ENCODE measurements at regions not wholly inside any gene's neighbourhood (a gene's known extent, or its start where the extent isn't known, plus 50 kb on each side); places are given as distances from the start of the nearest gene placed in this dataset.
A peak's percentile ranks its signal among the peaks of the same experiment; 100 is the strongest.
"Not testable (repeated sequence)": the region's sequence is repeated elsewhere in the genome, so short reads cannot be mapped to it uniquely, and the experiment has no call there.

DNA sequence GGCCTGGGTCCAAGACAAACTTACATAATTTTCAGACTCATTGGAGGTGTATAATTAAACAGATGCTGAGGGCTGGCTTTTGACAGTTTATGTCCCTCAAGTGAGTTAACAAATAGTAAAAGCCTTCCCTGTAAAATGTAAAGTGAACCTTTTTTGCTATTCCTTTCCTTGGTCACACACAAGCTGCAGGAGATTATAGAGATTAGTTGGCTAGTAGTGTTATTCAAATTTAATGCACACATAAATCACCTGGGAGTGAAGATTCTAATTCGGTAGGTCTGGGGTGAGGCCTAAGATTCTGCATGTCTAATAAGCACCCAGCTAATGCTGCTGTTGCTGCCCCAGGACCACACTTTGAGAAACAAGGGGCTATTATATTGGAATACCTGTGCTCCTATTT lies 206.2 kb upstream of the SSTR1 start:
- Mint-ChIP-seq H3K36me3 (ENCODE audit: low read depth) (no peaks in the 10 kb centered on the region), H3K4me3 (no peak overlapping the region), H3K4me1 (ENCODE audit: low read depth) (no peaks in the 10 kb centered on the region), H3K27ac (no peak overlapping the region), H3K27me3 (ENCODE audit: insufficient read depth) (peaks cover 1% of the 10 kb centered on the region; the same call in 1 of the 2 replicates), H3K9me3 (no peaks in the 10 kb centered on the region)
- no peak for DNase-seq
- TF ChIP-seq, protein P1, sequence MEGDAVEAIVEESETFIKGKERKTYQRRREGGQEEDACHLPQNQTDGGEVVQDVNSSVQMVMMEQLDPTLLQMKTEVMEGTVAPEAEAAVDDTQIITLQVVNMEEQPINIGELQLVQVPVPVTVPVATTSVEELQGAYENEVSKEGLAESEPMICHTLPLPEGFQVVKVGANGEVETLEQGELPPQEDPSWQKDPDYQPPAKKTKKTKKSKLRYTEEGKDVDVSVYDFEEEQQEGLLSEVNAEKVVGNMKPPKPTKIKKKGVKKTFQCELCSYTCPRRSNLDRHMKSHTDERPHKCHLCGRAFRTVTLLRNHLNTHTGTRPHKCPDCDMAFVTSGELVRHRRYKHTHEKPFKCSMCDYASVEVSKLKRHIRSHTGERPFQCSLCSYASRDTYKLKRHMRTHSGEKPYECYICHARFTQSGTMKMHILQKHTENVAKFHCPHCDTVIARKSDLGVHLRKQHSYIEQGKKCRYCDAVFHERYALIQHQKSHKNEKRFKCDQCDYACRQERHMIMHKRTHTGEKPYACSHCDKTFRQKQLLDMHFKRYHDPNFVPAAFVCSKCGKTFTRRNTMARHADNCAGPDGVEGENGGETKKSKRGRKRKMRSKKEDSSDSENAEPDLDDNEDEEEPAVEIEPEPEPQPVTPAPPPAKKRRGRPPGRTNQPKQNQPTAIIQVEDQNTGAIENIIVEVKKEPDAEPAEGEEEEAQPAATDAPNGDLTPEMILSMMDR (IDR thresholded peaks at IDR 0.05), result no peak

DNA sequence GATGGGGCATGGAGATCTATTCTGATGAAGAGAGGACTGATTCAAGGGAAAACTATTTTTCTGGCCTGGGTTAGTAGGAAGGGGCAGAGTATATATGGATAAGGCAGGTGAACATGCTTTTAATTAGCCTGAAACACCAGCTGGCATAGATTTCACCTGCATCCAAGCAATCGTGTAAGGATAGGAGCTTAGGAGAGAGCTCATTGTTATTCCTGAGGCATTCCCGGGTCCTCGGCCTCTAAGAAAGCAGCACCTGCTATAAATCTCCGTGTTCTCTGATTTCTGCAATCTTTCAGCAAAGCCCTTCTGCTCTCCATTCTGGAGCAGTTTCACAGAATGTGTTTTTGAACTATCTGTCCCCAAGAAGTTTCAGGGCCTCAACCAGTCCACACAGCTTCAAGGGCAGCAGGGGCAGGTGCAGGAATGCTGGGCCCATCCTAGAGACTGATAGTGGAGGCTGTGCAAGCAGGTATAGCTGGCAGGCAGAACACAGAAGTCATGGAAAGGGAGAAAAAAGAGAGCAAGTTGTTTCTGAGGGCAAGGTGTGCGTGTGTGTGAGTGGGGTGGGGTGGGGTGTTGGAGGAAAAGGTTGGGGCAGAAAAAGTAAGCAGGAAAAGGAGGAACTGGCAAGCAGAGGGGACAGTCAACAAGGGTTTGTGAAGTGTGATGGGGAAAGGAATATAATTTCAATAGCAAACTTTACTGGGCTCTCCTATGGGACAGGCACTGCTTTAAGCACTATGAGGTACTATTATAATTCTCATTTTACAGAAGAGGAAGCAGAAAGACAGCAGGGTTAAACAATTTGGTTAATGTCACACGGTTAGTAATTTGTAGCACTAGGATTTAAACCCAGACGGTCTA lies 203.7 kb upstream of the SSTR1 start:
- Mint-ChIP-seq H3K4me1 (ENCODE audit: low read depth) (peaks cover 6% of the 10 kb centered on the region; the same call in 1 of the 2 replicates), H3K36me3 (ENCODE audit: low read depth) (no peaks in the 10 kb centered on the region), H3K9me3 (no peaks in the 10 kb centered on the region), H3K27ac (no peak overlapping the region), H3K27me3 (ENCODE audit: insufficient read depth) (peaks cover 1% of the 10 kb centered on the region; the same call in 1 of the 2 replicates), H3K4me3 (no peak overlapping the region)
- TF ChIP-seq, protein P1 (IDR thresholded peaks at IDR 0.05), result no peak
- no peak for DNase-seq

DNA sequence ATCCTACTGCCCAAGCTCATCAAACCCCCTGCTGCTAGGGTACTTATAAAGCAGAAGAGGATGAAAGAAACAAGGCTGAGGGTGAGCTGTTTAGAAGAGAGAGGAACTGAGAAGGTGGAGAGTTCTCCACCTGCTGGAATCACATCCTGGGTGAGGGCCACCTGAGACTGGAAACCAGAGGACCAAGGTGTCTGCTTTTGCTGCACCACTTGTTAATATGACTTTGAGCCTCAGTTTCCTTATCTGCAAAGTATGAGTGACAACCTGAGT lies 203.2 kb upstream of the SSTR1 start:
- peaks cover 6% of the 10 kb centered on the region; the same call in 1 of the 2 replicates for H3K4me1 Mint-ChIP-seq (ENCODE audit: low read depth)
- peaks cover 4% of the 10 kb centered on the region for H3K9me3 Mint-ChIP-seq
- DNase-seq, result no peak
- H3K4me3 Mint-ChIP-seq, result no peak overlapping the region
- TF ChIP-seq, protein P1 (IDR thresholded peaks at IDR 0.05), result no peak
- peaks cover 5% of the 10 kb centered on the region; the same call in 1 of the 2 replicates for H3K36me3 Mint-ChIP-seq (ENCODE audit: low read depth)
- no peak overlapping the region for H3K27ac Mint-ChIP-seq
- H3K27me3 Mint-ChIP-seq (ENCODE audit: insufficient read depth), result peaks cover 1% of the 10 kb centered on the region; the same call in 1 of the 2 replicates

DNA sequence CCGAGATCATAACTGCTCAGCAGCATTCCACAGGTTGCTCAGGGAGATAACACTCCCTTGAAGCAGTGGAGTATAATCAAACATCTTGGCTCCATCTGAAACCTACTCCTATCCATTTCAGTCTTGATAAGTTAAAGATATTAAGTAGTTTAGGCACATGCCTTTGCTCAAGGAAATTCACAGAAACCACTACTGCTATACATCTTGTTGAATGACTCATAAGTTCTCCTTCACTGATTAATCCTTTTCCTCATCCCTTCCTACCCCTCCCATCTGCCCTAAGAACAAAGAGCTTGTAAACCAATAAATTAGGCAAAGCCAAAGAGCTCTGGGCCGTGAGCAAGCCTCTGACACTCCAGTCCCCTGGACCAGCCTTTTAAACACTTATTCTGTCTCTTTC lies 196.5 kb upstream of the SSTR1 start:
- H3K4me1 Mint-ChIP-seq (ENCODE audit: low read depth), result peaks cover 21% of the 10 kb centered on the region
- H3K27me3 Mint-ChIP-seq (ENCODE audit: insufficient read depth); H3K4me3 Mint-ChIP-seq: not testable (repeated sequence)
- H3K36me3 Mint-ChIP-seq (ENCODE audit: low read depth), result peaks cover 38% of the 10 kb centered on the region
- peak; percentile 70 for DNase-seq
- H3K9me3 Mint-ChIP-seq, result peaks cover 34% of the 10 kb centered on the region
- H3K27ac Mint-ChIP-seq, result peak overlapping the region; percentile 75

DNA sequence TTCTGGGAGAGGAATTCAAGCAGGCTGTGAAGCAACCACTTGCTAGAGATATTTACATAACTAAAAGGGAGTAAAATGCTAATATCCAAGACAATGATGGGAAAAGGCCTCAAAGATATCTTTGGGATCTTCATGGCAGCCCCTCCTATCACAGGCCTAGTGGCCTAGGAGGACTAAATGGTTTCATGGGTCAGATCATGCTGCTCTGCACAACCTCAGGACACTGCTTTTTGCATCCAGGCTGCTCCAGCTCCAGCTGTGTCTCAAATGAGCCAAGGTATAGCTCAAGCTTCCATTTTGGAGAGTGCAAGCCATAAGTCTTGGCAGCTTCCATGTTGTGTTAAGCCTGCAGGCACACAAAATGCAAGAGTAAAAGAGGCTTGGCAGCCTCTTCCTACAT lies 195.6 kb upstream of the SSTR1 start:
- no peaks in the 10 kb centered on the region for H3K27me3 Mint-ChIP-seq (ENCODE audit: insufficient read depth)
- TF ChIP-seq, protein P1 (IDR thresholded peaks at IDR 0.05), result no peak
- no peak for DNase-seq
- peaks cover 38% of the 10 kb centered on the region for H3K36me3 Mint-ChIP-seq (ENCODE audit: low read depth)
- H3K4me1 Mint-ChIP-seq (ENCODE audit: low read depth), result peaks cover 21% of the 10 kb centered on the region
- H3K27ac Mint-ChIP-seq, result no peak overlapping the region
- H3K9me3 Mint-ChIP-seq, result peaks cover 34% of the 10 kb centered on the region
- no peak overlapping the region for H3K4me3 Mint-ChIP-seq

DNA sequence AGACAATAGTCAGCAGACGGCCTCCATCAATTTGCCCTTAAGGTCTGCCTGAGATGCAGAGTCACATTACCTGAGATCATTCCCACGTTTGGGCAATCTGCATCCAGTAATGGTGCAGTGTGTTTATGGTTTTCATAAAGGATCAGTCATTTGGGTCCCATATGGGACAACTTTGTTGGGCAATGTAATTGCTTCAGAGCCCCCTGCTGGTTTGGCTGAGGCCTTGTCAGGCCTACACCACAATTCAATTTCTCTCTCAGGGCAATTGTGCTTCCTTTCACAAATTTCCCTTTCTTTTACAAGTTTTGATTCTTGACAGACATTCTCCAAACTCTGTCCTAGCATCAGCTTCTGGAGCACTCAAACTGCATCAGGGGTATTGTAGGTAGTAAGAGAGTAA lies 191.2 kb upstream of the SSTR1 start:
- Mint-ChIP-seq H3K9me3 (peaks cover 18% of the 10 kb centered on the region), H3K4me1 (ENCODE audit: low read depth) (peaks cover 7% of the 10 kb centered on the region), H3K36me3 (ENCODE audit: low read depth) (peaks cover 19% of the 10 kb centered on the region), H3K27me3 (ENCODE audit: insufficient read depth) (no peaks in the 10 kb centered on the region), H3K27ac (no peak overlapping the region), H3K4me3 (no peak overlapping the region)
- TF ChIP-seq, protein P1 (IDR thresholded peaks at IDR 0.05), result peak; percentile 71
- no peak for DNase-seq
